Esophagus muscularis mucosa (tissue), 4 donors: ENCODE measurements at regions not wholly inside any gene's neighbourhood (a gene's known extent, or its start where the extent isn't known, plus 50 kb on each side); places are given as distances from the start of the nearest gene placed in this dataset.
"Not testable (repeated sequence)": the region's sequence is repeated elsewhere in the genome, so short reads cannot be mapped to it uniquely, and the experiment has no call there.

ENCODE experiments used
- EP300 ChIP-seq: sonication (generic); formaldehyde crosslinking; IDR thresholded peaks from one replicate; pipeline ENCODE4 v1.6.1; 2017; ENCODE audit warnings: antibody characterized with exemption
- POLR2A ChIP-seq: fragments of 450-650 bp; IDR thresholded peaks from one replicate; pipeline ENCODE4 v1.6.1; 2017; ENCODE audit warnings: antibody characterized with exemption, moderate library complexity, mild to moderate bottlenecking, low read depth
- POLR2AphosphoS5 ChIP-seq, 2 donors: sonication (generic); formaldehyde crosslinking; IDR thresholded peaks; one replicate each; pipeline ENCODE4 v1.6.1; 2017; ENCODE audit warnings: antibody characterized with exemption in 2 of 2
- TF ChIP-seq, protein P1 (sequence below), 3 experiments: fragments of 200-600 bp in 2 of 3; fragments of 450-650 bp in 1 of 3; sonication (generic) in 2 of 3; IDR thresholded peaks; one replicate each; pipeline ENCODE4 v1.5.1; 2017 to 2019; ENCODE audit warnings: antibody characterized with exemption in 3 of 3, mild to moderate bottlenecking in 2 of 3, moderate library complexity in 1 of 3

DNA sequence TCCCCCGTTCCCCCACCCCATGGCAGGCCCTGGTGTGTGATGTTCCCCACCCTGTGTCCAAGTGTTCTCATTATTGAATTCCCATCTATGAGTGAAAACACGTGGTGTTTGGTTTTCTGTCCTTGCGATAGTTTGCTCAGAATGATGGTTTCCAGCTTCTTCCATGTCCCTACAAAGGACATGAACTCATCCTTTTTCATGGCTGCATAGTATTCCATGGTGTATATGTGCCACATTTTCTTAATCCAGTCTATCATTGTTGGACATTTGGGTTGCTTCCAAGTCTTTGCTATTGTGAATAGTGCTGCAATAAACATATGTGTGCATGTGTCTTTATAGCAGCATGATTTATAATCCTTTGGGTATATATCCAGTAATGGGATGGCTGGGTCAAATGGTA is 135.0 kb upstream of the CCND2 start:
- TF ChIP-seq, protein P1, sequence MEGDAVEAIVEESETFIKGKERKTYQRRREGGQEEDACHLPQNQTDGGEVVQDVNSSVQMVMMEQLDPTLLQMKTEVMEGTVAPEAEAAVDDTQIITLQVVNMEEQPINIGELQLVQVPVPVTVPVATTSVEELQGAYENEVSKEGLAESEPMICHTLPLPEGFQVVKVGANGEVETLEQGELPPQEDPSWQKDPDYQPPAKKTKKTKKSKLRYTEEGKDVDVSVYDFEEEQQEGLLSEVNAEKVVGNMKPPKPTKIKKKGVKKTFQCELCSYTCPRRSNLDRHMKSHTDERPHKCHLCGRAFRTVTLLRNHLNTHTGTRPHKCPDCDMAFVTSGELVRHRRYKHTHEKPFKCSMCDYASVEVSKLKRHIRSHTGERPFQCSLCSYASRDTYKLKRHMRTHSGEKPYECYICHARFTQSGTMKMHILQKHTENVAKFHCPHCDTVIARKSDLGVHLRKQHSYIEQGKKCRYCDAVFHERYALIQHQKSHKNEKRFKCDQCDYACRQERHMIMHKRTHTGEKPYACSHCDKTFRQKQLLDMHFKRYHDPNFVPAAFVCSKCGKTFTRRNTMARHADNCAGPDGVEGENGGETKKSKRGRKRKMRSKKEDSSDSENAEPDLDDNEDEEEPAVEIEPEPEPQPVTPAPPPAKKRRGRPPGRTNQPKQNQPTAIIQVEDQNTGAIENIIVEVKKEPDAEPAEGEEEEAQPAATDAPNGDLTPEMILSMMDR (IDR thresholded peaks at IDR 0.05), result not testable (repeated sequence)
- TF ChIP-seq POLR2AphosphoS5 (IDR thresholded peaks at IDR 0.05); POLR2A; EP300: not testable (repeated sequence)
